Stimulated activated CD8-positive, alpha-beta memory T cell treated with anti-CD3 and anti-CD28 coated beads, Interleukin-2, amount 100 ng/mL, for 48 hours (primary cell): ENCODE measurements at regions not wholly inside any gene's neighbourhood (a gene's known extent, or its start where the extent isn't known, plus 50 kb on each side); places are given as distances from the start of the nearest gene placed in this dataset.

ENCODE experiments used
- DNase-seq, 2 donors: peaks; one replicate each; pipeline ENCODE4 v3.0.0-alpha.2; 2020; ENCODE audit warnings: low read depth in 2 of 2

GRCh38 chr12:116456330-116457082, 102.7 kb upstream of the MAP1LC3B2 start:
- DNase-seq: no peak

- DNase-seq: no peak
Observed at GRCh38 chr12:116458492-116458891, 100.7 kb upstream of the MAP1LC3B2 start.

- DNase-seq: no peak
Observed at GRCh38 chr12:116459011-116459875, 99.9 kb upstream of the MAP1LC3B2 start.

DNA sequence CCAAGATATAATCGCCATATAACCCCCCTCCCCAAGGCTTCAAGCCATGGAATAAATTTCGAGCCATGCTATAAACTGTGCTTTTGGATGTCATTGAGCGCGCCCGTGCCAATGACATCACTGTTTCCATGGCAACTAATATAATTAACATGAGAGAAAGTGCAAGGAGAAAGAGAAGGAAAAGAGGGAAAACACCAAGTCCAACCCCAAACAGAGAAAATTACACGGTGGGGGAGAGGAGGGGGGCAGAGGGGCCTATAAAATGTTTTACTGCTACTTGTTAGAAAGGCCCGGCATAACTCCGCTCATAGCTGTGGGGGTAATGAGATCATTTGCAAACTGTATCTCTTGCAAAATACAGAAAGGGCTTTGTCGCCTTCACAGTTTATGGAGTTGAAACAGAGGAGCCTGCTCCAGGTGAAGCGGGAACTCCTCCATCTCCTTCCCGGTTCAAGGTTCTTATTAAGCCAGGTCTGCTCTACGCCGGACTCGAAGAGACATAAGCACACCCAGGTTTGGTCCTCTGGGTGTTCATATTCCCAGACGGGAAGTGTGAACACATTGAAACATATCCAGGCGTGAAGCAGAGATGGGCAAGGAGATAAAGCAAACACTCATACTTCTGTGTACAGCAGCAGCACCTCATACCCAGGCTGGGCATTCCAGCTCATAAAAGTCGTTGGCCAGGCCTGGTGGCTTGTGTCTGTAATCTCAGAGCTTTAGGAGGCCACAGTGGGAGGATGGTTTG, 99.1 kb upstream of the MAP1LC3B2 start:
- no peak for DNase-seq

- no peak for DNase-seq
Observed at GRCh38 chr12:116461060-116461459, 98.1 kb upstream of the MAP1LC3B2 start.

- no peak for DNase-seq
Observed at GRCh38 chr12:116463366-116463765, 95.8 kb upstream of the MAP1LC3B2 start.

DNA sequence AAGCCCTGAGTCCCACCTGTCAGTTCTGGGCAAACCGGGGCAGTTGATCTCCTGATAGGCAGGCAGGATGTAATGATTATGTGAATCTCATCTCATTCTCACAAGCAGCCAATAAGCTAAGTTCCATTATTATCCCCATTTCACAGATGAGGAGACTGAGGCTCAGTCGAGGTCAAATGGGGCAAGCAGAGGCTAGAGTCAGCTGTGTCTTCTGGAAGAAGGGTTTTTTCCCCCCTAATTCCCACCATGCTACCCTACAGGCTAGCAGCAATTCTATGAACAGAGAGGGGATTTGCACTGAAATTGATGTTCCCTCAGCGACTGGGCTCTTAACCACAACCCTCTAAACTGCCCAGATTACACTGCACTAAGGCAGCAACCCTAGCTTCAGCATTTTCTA, 93.8 kb upstream of the MAP1LC3B2 start:
- no peak for DNase-seq

DNA sequence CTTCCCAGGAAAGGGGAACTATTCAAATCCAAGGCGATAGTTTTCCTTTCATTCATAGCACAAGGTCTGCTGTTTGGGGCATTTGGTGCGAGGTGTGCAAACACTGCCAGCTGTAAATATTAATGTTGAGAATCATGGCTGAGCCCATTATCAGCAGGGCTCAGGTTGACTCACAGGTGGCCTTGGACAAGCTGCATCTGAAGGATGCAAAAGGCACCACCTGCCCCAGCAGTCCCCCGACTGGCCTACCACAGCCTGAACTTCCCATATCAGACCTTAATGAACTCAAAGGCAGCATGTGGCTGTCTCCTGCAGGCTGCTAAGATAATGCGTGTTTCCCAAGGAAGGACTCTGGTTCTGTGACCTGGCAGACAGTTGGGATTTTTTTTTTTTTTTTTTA, 93.3 kb upstream of the MAP1LC3B2 start:
- DNase-seq: no peak

GRCh38 chr12:116466536-116466935, 92.6 kb upstream of the MAP1LC3B2 start:
- no peak for DNase-seq

- no peak for DNase-seq
Observed at GRCh38 chr12:116469344-116469743, 89.8 kb upstream of the MAP1LC3B2 start.

GRCh38 chr12:116471544-116471943, 87.6 kb upstream of the MAP1LC3B2 start:
- DNase-seq: no peak

- DNase-seq: no peak
Observed at GRCh38 chr12:116472193-116472592, 87.0 kb upstream of the MAP1LC3B2 start.

DNA sequence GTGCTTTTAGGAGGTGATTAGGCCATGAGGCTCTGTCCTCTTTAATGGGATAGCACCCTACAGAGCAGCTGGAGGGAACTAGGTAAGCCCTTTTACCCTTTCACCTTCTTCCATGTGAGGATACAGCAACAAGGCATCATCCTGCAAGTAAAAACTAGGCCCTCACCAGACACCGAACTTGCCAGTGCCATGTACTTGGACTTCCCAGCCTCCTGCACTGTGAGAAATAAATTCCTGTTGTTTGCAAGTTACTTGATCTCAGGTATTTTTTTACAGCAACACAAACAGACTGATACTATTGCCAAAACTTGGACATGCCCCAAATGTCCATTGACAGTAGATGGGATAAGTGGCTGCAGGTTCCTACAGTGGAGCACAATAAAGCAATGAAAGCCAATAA, 85.8 kb upstream of the MAP1LC3B2 start:
- no peak for DNase-seq

- no peak for DNase-seq
Observed at GRCh38 chr12:116474331-116474730, 84.8 kb upstream of the MAP1LC3B2 start.

- no peak for DNase-seq
Observed at GRCh38 chr12:116474899-116475298, 84.3 kb upstream of the MAP1LC3B2 start.

DNA sequence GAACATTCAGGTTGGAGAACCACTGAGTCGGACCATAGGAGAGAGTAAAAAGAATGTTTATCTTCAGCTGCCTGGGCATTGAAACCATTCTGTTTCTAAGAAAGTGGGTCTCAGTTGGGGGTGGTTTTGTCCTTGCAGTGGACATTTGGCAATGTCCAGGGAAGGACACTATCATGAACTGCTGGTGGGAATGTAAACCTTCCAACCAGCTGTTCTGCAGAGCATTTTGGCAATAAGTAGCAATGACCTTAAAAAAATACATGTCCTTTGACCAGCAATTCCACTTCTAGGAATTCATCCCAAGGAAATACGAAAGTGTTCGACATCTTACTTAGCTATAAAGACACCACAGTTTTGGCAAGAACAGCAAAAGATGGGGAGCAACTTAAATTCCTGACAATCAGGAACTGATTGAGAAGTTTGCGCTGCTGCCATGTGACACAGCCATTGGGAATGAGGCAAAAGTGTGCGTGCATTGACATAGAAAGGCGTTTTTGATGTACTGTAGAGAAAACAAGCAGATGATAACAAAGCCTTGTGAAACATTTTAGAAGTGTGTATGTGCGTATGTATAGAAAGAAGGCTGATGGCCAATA, 82.9 kb upstream of the MAP1LC3B2 start:
- no peak for DNase-seq

DNA sequence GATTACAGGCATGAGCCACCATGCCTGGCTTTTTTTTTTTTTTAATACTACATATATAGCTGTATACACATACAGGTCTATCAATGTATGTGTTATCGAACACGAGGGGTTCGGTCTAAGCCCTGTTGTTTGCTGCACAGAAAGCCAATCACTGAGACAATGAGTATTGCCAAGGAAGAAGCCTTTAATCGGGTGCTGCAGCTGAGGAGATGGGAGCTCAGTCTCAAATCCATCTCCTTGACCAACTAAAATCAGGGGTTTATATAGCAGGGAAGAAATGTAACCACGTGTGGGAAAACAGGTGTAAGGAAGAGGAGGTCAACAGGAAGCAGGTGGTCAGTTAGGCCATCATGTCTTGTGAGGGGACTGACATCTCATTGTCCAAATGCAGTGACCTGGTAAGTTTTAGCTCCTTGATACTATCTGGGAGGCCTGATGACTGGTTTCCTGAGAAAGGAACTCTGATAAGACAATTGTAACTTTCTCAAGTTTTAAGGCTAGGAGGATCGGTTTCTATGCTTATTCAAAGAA, 80.9 kb upstream of the MAP1LC3B2 start:
- DNase-seq: no peak

GRCh38 chr12:116480210-116480810, 78.9 kb upstream of the MAP1LC3B2 start:
- DNase-seq: no peak

DNA sequence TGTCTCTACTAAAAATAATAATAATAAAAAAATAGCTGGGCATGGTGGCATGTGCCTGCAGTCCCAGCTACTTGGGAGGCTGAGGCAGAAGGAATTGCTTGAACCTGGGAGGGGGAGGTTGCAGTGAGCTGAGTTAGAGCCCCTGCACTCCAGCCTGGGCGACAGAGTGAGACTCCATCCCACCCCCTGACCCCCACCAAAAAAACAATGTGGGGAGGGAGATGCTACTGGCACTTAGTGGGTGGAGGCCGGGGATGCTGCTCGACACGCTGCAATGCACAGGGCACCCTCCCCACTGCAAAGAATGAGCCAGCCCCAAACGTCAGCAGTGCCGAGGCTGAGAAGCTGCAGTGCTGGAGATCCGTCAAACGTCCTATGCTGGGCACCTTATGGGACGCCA, 77.5 kb upstream of the MAP1LC3B2 start:
- DNase-seq: no peak

GRCh38 chr12:116482179-116482578, 77.0 kb upstream of the MAP1LC3B2 start:
- DNase-seq: no peak

- DNase-seq: no peak
Observed at GRCh38 chr12:116482859-116483258, 76.3 kb upstream of the MAP1LC3B2 start.
